ENCODE measurements at regions not wholly inside any gene's neighbourhood (a gene's known extent, or its start where the extent isn't known, plus 50 kb on each side); places are given as distances from the start of the nearest gene placed in this dataset.

DNA sequence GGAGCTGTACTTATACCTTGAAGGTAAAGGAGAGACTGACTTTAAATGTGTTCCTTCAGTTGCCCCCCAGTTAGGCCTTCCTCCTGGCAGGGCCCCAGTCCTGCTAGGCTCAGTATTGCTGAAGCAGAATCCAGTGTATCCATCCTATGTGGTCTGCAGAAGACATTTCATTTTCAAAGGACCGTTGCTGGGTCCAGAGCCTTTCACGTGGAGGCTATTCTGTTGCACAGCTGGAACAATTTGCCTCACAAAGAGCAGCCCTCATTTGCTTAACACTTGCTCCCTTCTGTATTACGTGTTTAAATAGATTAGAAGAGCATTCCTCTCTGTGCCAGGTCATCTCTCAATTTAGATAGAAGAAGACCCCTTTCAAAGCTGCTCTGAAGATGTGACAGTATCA lies 78.9 kb upstream of the CFAP20DC start:
- TF ChIP-seq, protein P1, sequence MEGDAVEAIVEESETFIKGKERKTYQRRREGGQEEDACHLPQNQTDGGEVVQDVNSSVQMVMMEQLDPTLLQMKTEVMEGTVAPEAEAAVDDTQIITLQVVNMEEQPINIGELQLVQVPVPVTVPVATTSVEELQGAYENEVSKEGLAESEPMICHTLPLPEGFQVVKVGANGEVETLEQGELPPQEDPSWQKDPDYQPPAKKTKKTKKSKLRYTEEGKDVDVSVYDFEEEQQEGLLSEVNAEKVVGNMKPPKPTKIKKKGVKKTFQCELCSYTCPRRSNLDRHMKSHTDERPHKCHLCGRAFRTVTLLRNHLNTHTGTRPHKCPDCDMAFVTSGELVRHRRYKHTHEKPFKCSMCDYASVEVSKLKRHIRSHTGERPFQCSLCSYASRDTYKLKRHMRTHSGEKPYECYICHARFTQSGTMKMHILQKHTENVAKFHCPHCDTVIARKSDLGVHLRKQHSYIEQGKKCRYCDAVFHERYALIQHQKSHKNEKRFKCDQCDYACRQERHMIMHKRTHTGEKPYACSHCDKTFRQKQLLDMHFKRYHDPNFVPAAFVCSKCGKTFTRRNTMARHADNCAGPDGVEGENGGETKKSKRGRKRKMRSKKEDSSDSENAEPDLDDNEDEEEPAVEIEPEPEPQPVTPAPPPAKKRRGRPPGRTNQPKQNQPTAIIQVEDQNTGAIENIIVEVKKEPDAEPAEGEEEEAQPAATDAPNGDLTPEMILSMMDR (IDR thresholded peaks at IDR 0.05; ENCODE audit: insufficient read depth, low read length), result no peak
- TF ChIP-seq SPI1 (IDR thresholded peaks at IDR 0.05; ENCODE audit: borderline replicate concordance, low read depth) (no peak), GABPA (IDR thresholded peaks at IDR 0.05; ENCODE audit: low read depth) (no peak), POLR2AphosphoS5 (IDR thresholded peaks at IDR 0.05; ENCODE audit: low read depth) (no peak)
- TF ChIP-seq, protein P2, sequence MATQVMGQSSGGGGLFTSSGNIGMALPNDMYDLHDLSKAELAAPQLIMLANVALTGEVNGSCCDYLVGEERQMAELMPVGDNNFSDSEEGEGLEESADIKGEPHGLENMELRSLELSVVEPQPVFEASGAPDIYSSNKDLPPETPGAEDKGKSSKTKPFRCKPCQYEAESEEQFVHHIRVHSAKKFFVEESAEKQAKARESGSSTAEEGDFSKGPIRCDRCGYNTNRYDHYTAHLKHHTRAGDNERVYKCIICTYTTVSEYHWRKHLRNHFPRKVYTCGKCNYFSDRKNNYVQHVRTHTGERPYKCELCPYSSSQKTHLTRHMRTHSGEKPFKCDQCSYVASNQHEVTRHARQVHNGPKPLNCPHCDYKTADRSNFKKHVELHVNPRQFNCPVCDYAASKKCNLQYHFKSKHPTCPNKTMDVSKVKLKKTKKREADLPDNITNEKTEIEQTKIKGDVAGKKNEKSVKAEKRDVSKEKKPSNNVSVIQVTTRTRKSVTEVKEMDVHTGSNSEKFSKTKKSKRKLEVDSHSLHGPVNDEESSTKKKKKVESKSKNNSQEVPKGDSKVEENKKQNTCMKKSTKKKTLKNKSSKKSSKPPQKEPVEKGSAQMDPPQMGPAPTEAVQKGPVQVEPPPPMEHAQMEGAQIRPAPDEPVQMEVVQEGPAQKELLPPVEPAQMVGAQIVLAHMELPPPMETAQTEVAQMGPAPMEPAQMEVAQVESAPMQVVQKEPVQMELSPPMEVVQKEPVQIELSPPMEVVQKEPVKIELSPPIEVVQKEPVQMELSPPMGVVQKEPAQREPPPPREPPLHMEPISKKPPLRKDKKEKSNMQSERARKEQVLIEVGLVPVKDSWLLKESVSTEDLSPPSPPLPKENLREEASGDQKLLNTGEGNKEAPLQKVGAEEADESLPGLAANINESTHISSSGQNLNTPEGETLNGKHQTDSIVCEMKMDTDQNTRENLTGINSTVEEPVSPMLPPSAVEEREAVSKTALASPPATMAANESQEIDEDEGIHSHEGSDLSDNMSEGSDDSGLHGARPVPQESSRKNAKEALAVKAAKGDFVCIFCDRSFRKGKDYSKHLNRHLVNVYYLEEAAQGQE (IDR thresholded peaks at IDR 0.05; ENCODE audit: insufficient replicate concordance, low read depth), result no peak
- Histone ChIP-seq H3K27me3 (ENCODE audit: insufficient read depth, poor library complexity, severe bottlenecking) (no peaks in the 10 kb centered on the region), H3K27ac (replicated peaks) (no peak overlapping the region), H3K4me3 (replicated peaks; ENCODE audit: insufficient read depth, low read length) (no peak overlapping the region)
- DNase-seq (ENCODE audit: low read depth in 1 of 2, low spot score in 1 of 2), result no peak

DNA sequence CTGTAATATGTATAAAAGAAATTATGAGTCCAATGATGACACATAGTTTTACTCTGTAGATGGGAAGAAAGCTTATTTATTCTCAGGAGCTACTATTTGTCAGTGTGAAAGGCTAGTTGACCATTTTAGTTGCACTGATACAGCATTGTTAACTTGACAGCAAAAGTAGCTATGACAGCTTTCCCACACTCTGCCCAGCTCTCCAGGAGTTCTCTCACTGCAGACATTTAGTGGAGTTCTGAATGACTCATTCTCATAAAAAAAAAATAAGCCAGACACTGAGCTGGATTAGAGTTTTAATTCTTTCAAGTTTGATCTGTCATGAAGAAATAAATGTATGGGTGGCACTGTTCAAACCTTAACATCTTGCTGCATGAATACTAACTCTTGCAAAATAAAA lies 77.2 kb upstream of the CFAP20DC start:
- Histone ChIP-seq H3K27me3 (ENCODE audit: insufficient read depth, poor library complexity, severe bottlenecking) (no peaks in the 10 kb centered on the region), H3K27ac (replicated peaks) (no peak overlapping the region), H3K4me3 (replicated peaks; ENCODE audit: insufficient read depth, low read length) (no peak overlapping the region)
- no peak for DNase-seq (ENCODE audit: low read depth in 1 of 2, low spot score in 1 of 2)
- TF ChIP-seq POLR2AphosphoS5 (IDR thresholded peaks at IDR 0.05; ENCODE audit: low read depth), result no peak
- TF ChIP-seq, protein P1 (IDR thresholded peaks at IDR 0.05; ENCODE audit: insufficient read depth, low read length), result no peak

DNA sequence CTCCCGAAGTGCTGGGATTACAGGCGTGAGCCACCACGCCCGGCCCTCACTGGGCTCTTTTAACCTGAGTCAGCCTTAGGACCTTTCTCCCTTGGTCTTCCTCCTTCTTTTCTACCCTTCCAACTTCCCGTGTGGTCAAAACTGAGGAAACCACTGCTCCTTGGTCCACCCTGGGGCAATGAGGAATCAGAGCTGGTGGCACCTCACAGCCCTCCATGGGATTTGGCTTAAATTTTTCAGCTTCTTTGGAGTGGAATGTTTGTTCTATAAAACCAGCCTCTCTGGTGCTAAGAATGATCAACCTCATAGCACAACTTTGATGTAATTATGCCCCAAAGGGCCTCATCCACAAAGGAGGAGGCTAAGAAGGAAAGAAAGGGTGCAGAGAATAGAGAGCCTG lies 76.6 kb upstream of the CFAP20DC start:
- no peak for DNase-seq (ENCODE audit: low read depth in 1 of 2, low spot score in 1 of 2)
- no peaks in the 10 kb centered on the region for H3K27me3 ChIP-seq (ENCODE audit: insufficient read depth, poor library complexity, severe bottlenecking)
- TF ChIP-seq SPI1 (IDR thresholded peaks at IDR 0.05; ENCODE audit: borderline replicate concordance, low read depth), result no peak
- TF ChIP-seq, protein P2 (IDR thresholded peaks at IDR 0.05; ENCODE audit: insufficient replicate concordance, low read depth), result no peak
- no peak for TF ChIP-seq POLR2AphosphoS5 (IDR thresholded peaks at IDR 0.05; ENCODE audit: low read depth)
- TF ChIP-seq GABPA (IDR thresholded peaks at IDR 0.05; ENCODE audit: low read depth), result no peak
- TF ChIP-seq, protein P1 (IDR thresholded peaks at IDR 0.05; ENCODE audit: insufficient read depth, low read length), result no peak
- no peak overlapping the region for H3K4me3 ChIP-seq (replicated peaks; ENCODE audit: insufficient read depth, low read length)
- H3K27ac ChIP-seq (replicated peaks), result no peak overlapping the region

DNA sequence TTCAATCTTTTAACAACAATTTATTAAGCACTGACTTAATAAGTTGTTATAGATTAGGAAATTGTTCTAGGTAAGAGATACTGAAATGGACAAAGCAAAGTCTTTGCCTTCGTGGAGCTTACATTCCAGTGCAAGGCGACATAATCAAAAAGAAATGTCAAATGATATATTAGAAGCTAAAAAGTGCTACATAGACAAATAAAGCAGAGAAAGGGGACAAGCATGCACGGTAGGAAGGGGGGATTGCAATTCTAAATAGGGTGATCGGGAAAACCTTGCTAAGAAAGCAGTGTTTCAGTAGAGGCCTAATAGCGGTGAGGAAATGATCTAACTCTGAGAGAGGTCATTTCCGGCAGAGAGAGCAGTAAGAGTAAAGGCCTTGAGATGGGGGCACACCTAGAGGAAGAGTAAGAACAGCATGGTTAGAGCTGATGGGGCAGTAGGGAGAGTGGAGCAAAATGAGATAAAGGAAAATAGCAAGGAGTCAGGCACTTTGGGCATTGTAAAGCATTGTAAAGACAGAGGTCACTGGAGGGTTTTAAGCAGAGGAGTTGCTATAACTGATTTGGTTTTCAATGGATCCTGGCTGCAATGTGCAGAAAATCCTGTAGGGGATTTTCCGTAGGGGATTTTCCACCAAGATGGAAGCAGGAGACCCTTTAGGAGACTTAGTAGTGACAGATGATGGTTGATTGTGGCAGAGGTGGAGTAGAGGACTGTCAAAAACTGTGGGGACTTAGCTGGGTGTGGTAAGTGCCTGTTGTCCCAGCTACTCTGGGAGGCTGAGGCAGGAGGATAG lies 71.7 kb upstream of the CFAP20DC start:
- no peak overlapping the region for H3K27ac ChIP-seq (replicated peaks)
- TF ChIP-seq, protein P2 (IDR thresholded peaks at IDR 0.05; ENCODE audit: insufficient replicate concordance, low read depth), result no peak
- TF ChIP-seq GABPA (IDR thresholded peaks at IDR 0.05; ENCODE audit: low read depth) (no peak), SPI1 (IDR thresholded peaks at IDR 0.05; ENCODE audit: borderline replicate concordance, low read depth) (no peak), POLR2AphosphoS5 (IDR thresholded peaks at IDR 0.05; ENCODE audit: low read depth) (no peak)
- TF ChIP-seq, protein P1 (IDR thresholded peaks at IDR 0.05; ENCODE audit: insufficient read depth, low read length), result no peak
- no peak overlapping the region for H3K4me3 ChIP-seq (replicated peaks; ENCODE audit: insufficient read depth, low read length)
- H3K27me3 ChIP-seq (ENCODE audit: insufficient read depth, poor library complexity, severe bottlenecking), result no peaks in the 10 kb centered on the region
- no peak for DNase-seq (ENCODE audit: low read depth in 1 of 2, low spot score in 1 of 2)

All from HL-60 (cell line).